ENCODE measurements at regions not wholly inside any gene's neighbourhood (a gene's known extent, or its start where the extent isn't known, plus 50 kb on each side); places are given as distances from the start of the nearest gene placed in this dataset.

DNA sequence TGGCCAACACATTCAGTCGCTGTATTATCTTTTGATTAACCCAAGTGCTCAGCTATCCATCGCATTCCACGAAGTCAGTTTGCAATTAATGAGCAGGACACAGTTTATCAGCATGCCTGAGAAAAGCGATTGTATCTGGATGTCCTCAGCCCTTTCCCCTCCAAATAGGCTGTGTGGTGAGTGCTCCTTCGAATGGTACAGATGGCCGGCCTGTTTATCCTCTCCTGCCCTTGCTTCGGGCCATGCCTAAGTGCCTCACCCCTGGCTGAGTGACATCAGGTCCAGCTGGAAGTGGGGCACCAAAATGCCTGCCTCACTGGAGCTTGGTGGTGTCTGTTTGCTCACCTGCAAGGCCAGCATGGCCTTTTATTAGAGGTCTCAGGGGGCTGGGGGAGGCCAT, 317.3 kb downstream of the GADD45G start:
- DNase-seq: no peak

- DNase-seq: no peak
These were observed 318.4 kb downstream of the GADD45G start for GRCh38 chr9:89923174-89923573.

- no peak for DNase-seq
These were observed 319.2 kb downstream of the GADD45G start for GRCh38 chr9:89923961-89924504.

DNA sequence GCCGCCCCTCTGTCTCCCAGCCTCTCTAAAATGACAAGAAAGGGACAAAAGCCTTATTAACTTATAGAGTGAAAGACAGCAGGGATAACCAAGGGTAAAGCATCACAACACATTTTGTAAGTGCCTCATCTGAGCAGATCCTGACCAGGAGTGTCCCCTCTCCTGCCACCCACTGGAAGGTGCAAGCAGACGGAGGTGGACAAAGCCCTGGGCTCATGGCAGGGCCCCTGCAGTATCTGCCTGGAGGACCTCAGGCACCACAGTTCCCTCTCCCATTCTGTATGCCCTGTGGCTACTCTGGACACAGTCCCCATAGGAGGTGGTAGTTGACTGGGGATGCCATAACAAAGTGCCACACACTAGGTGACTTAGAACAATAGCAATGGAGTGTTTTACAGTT, 319.8 kb downstream of the GADD45G start:
- no peak for DNase-seq

- DNase-seq: no peak
These were observed 321.4 kb downstream of the GADD45G start for GRCh38 chr9:89926167-89926566.

DNA sequence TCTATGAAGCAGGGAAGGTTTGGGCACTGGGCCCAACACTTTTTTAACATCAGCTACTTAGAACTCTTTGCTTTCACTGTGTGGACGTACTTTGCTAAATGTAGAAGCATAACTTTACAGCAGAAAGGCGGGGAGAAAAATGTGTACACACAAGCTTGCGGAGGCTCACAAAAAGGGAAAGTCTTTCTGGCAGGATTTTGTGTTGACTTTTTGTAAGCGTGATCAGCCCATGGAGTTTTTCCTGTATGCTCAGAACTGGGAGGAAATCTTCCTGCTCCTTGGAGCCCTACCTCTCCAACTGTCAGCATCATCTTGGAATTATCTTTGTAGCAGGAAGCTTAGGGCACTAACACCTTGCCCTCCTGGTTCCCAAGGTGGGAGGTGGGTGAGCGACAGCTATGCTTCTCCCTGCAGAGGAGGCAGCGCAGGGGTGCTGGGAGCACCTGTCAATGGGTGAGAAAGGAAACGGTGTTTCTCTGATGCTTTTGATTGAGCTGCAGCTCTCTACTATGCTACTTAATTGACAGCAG, 321.9 kb downstream of the GADD45G start:
- no peak for DNase-seq

- DNase-seq: no peak
These were observed 323.3 kb downstream of the GADD45G start for GRCh38 chr9:89928106-89928505.

GRCh38 chr9:89928521-89929275, 323.9 kb downstream of the GADD45G start:
- DNase-seq: no peak

DNA sequence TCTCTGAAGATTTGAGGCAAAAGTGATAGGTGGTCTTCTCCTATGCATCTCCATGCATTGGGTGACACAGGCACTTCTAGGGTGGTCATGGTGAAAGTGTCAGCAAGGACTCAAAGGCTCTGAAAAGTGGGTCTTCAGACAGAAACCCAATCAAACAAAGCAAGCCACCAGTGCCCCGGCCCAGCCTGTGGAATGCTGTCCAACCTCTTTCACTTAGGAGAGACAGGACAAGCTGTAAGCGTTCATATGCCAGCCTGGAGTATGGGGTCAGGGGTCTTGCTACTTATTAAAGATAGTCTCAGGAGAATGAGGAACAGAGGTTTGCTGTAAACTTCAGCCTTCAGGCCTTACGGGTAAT, 324.5 kb downstream of the GADD45G start:
- no peak for DNase-seq

- DNase-seq: no peak
These were observed 325.1 kb downstream of the GADD45G start for GRCh38 chr9:89929673-89930480.

DNA sequence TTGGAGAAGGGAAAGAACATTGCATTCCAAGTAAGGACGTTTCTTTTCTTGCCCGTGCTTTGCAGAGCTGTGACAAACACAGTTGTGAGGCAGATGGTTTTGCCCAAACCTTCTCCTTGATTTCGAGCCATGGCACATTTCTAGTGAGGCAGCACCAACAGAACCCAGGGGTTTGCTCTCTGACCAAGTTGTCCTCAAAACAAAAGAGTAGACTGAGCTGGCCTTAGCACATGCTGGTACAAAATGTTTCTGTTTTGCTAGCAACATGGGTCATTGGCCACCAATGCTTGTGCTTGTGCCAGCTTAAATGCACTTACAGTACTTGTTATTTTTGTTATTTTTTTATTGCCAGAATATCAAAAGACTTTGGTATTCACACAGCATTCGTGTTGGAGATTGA, 328.8 kb downstream of the GADD45G start:
- DNase-seq: no peak

GRCh38 chr9:89935115-89935514, 330.3 kb downstream of the GADD45G start:
- DNase-seq: no peak

- DNase-seq: no peak
These were observed 331.0 kb downstream of the GADD45G start for GRCh38 chr9:89935801-89936200.

DNA sequence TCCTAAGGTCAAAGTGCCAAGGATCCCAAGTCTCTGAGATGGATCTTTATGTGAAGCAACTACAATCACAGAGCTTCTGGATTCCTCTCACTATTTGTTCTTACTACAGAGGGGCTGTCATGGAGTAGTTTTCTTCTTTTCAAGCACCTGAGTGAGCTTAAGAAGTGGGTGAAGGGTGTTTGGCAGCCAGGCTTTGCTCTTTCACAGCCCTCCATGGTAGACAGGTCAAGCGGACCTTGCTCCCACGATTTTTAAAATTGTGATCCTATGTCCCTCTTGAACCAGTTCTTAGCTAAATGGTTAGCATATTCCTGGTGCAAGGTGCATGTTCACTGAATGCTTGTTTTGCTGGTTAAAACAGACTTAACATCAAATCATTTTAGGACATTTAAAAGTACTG, 332.2 kb downstream of the GADD45G start:
- DNase-seq: no peak

DNA sequence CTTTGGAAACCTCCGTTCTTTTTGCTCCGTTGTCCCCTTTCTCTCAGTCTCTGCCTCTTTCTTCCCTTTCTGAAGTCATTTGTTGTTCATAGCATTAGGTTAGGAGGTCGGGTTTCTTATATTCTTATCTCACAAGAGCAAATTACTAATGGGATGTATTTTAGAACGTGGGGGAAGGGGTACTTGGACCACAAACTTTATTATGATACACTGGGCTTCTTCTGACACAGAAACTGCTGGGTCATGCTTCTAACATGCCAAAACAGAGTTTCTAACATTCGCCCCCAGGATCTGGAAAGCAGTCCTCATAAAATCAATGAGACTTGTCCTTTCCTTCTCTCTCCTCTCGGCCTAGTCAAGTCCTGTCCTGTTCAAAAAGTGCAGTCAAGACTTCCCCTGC, 334.4 kb downstream of the GADD45G start:
- no peak for DNase-seq

DNA sequence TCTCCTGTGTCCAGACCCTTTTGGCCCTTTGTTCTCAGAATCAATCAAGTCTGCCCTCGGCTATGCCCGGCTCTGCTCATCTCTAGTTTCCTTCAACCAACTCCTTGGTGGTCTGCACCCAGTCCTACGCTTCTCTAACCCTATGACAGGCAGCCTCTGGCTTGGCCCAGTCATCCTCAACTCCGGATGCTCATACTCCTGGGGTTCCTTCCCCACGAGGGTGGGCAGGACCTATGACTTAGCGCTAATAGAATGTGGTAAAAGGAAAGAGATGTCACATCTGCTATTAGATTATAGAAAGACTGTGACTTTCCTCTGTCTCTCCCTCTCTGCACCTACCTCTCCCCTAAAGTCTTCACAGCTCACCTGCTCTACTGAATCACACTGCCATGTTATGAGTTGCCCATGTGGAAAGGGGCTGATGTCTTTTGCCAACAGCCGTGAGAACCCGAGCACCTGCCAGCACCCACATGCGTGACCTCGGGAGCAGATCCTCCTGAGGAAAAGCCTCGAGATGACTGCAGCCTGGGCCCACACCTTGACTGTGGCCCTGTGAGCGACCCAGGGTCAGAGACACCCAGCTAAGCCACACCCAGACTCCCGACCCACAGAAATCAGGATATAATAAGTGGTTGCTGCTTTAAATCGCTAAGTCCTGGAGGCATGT, 334.9 kb downstream of the GADD45G start:
- DNase-seq: no peak

GRCh38 chr9:89940625-89941024, 335.8 kb downstream of the GADD45G start:
- no peak for DNase-seq

- DNase-seq: no peak
These were observed 337.1 kb downstream of the GADD45G start for GRCh38 chr9:89941875-89942274.

DNA sequence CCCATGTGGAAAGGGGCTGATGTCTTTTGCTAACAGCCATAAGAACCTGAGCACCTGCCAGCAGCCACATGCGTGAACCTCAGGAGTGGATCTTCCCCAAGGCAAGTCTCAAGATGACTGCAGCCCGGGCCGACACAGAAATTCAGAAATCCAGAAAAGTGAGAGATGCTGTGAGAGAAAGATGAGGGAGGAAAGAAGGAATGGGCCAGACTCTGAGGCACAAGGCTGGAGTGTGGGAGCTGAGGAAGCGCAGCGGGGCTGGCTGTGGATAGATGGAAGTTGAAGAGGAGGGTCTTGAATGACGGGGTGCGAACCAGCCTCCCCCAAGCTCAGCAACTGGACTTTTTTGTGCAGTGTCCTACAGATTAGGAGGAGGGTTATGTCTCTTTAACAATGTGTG, 337.8 kb downstream of the GADD45G start:
- no peak for DNase-seq

DNA sequence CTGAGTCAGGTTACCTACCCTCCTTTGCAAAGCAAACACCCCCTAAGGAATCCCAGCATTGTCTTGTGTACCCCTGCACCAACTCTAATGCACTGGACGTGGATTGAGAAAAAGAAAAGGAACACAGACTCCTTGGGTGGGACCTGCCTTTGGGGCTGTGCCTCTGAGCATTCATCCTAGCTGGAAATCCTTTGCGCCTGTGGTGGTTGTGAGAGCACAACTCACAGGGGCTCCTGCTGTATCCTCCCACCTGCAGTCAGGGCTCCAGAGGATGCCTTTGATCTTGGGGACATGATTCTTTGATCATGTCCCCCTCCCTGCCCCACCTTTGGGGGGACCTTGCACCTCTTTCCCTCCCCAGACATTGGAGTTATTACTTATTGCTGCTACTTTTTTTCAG, 338.5 kb downstream of the GADD45G start:
- DNase-seq: no peak

DNA sequence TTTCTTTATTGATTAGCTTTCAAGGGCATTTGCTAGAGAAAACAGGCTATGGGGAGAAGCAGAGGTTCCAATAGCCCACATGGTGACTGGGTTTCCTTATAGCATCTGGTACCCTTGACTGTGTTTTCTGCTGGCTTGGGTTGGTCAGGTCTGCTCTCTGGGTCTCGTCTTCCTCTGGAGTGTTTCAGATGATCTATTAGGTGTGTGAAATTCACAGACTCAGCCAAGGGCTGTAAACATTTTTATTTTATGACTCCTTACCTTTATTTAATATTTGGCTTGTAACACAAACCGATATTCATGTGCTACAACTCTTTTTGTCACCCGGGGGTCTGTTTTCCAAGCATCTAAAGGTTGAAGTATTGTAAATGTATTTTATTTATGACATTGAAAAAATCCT, 338.9 kb downstream of the GADD45G start:
- no peak for DNase-seq

GRCh38 chr9:89945133-89945532, 340.3 kb downstream of the GADD45G start:
- DNase-seq: no peak

- DNase-seq: no peak
These were observed 341.9 kb downstream of the GADD45G start for GRCh38 chr9:89946741-89947140.
